ENCODE measurements at regions not wholly inside any gene's neighbourhood (a gene's known extent, or its start where the extent isn't known, plus 50 kb on each side); places are given as distances from the start of the nearest gene placed in this dataset.

DNA sequence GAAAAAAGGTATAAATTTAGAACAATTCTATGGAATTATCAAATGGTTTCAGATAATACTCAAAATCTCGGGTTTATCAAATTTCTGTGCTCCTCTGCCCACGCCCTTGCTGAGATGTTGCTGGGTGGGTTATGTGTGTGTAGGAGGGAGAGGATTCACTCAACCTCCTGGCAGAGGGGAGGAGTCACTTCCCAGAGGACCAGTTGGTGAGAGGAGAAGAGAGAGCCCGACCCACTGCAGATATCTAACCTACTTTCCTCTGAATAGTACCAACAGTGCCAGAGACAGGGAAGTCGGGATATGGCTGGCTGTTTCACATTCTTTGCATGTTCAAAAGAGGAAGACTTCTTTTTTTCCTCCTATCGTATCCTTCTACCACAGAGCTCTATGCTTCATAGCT lies 187.1 kb upstream of the MAN1A1 start:
- Mint-ChIP-seq H3K27me3 (ENCODE audit: low read depth) (peaks cover 13% of the 10 kb centered on the region), H3K27ac (ENCODE audit: unreplicated experiment) (no peak overlapping the region), H3K36me3 (ENCODE audit: low read depth) (no peaks in the 10 kb centered on the region), H3K9me3 (ENCODE audit: low read depth) (no peaks in the 10 kb centered on the region), H3K4me1 (ENCODE audit: low read depth) (peaks cover 21% of the 10 kb centered on the region), H3K4me3 (ENCODE audit: unreplicated experiment) (no peak overlapping the region)
- DNase-seq (ENCODE audit: low spot score): no peak
- TF ChIP-seq, protein P1, sequence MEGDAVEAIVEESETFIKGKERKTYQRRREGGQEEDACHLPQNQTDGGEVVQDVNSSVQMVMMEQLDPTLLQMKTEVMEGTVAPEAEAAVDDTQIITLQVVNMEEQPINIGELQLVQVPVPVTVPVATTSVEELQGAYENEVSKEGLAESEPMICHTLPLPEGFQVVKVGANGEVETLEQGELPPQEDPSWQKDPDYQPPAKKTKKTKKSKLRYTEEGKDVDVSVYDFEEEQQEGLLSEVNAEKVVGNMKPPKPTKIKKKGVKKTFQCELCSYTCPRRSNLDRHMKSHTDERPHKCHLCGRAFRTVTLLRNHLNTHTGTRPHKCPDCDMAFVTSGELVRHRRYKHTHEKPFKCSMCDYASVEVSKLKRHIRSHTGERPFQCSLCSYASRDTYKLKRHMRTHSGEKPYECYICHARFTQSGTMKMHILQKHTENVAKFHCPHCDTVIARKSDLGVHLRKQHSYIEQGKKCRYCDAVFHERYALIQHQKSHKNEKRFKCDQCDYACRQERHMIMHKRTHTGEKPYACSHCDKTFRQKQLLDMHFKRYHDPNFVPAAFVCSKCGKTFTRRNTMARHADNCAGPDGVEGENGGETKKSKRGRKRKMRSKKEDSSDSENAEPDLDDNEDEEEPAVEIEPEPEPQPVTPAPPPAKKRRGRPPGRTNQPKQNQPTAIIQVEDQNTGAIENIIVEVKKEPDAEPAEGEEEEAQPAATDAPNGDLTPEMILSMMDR (IDR thresholded peaks at IDR 0.05): no peak

GRCh38 chr6:119535332-119535731 lies 185.8 kb upstream of the MAN1A1 start:
- Mint-ChIP-seq H3K9me3 (ENCODE audit: low read depth) (no peaks in the 10 kb centered on the region), H3K27ac (ENCODE audit: unreplicated experiment) (no peak overlapping the region), H3K36me3 (ENCODE audit: low read depth) (no peaks in the 10 kb centered on the region), H3K4me3 (ENCODE audit: unreplicated experiment) (no peak overlapping the region), H3K27me3 (ENCODE audit: low read depth) (peaks cover 13% of the 10 kb centered on the region), H3K4me1 (ENCODE audit: low read depth) (peaks cover 11% of the 10 kb centered on the region)
- no peak for DNase-seq (ENCODE audit: low spot score)
- TF ChIP-seq, protein P1 (IDR thresholded peaks at IDR 0.05): no peak

GRCh38 chr6:119533603-119534279 lies 184.2 kb upstream of the MAN1A1 start:
- Mint-ChIP-seq H3K36me3 (ENCODE audit: low read depth) (no peaks in the 10 kb centered on the region), H3K4me3 (ENCODE audit: unreplicated experiment) (no peak overlapping the region), H3K27me3 (ENCODE audit: low read depth) (peaks cover 16% of the 10 kb centered on the region), H3K4me1 (ENCODE audit: low read depth) (peaks cover 11% of the 10 kb centered on the region), H3K27ac (ENCODE audit: unreplicated experiment) (no peak overlapping the region), H3K9me3 (ENCODE audit: low read depth) (no peaks in the 10 kb centered on the region)
- TF ChIP-seq, protein P1 (IDR thresholded peaks at IDR 0.05): no peak
- DNase-seq (ENCODE audit: low spot score): no peak

GRCh38 chr6:119527231-119527578 lies 177.6 kb upstream of the MAN1A1 start:
- H3K36me3 Mint-ChIP-seq (ENCODE audit: low read depth): no peaks in the 10 kb centered on the region
- no peak overlapping the region for H3K27ac Mint-ChIP-seq (ENCODE audit: unreplicated experiment)
- H3K4me1 Mint-ChIP-seq (ENCODE audit: low read depth): no peaks in the 10 kb centered on the region
- H3K4me3 Mint-ChIP-seq (ENCODE audit: unreplicated experiment): no peak overlapping the region
- peaks cover 18% of the 10 kb centered on the region for H3K27me3 Mint-ChIP-seq (ENCODE audit: low read depth)
- TF ChIP-seq, protein P1 (IDR thresholded peaks at IDR 0.05): no peak
- H3K9me3 Mint-ChIP-seq (ENCODE audit: low read depth): no peaks in the 10 kb centered on the region
- DNase-seq (ENCODE audit: low spot score): no peak

GRCh38 chr6:119526561-119527230 lies 177.1 kb upstream of the MAN1A1 start:
- DNase-seq (ENCODE audit: low spot score): no peak
- no peak overlapping the region for H3K4me3 Mint-ChIP-seq (ENCODE audit: unreplicated experiment)
- H3K36me3 Mint-ChIP-seq (ENCODE audit: low read depth): no peaks in the 10 kb centered on the region
- no peaks in the 10 kb centered on the region for H3K4me1 Mint-ChIP-seq (ENCODE audit: low read depth)
- no peaks in the 10 kb centered on the region for H3K9me3 Mint-ChIP-seq (ENCODE audit: low read depth)
- H3K27ac Mint-ChIP-seq (ENCODE audit: unreplicated experiment): no peak overlapping the region
- TF ChIP-seq, protein P1 (IDR thresholded peaks at IDR 0.05): no peak
- peaks cover 22% of the 10 kb centered on the region for H3K27me3 Mint-ChIP-seq (ENCODE audit: low read depth)

All from chondrocyte (in vitro differentiated cells).